Right cardiac atrium (tissue), 5 donors: ENCODE measurements at regions not wholly inside any gene's neighbourhood (a gene's known extent, or its start where the extent isn't known, plus 50 kb on each side); places are given as distances from the start of the nearest gene placed in this dataset.
A peak's percentile ranks its signal among the peaks of the same experiment; 100 is the strongest.

ENCODE experiments used
- ATAC-seq, 2 donors: fragments of 200-7000 bp; cut with Tn5 transposase; one replicate each; pipeline versions ENCODE4 v1.8.0 to v1.9.1; 2020; ENCODE audit warnings: moderate library complexity in 2 of 2, mild to moderate bottlenecking in 1 of 2
- DNase-seq, 3 donors: peaks; one replicate each; pipeline ENCODE4 v3.0.0-alpha.2; 2020
- H3K27ac ChIP-seq: one replicate; pipeline ENCODE4 v1.5.1; 2013; ENCODE audit warnings: mild to moderate bottlenecking, low read length, control low read depth, moderate library complexity
- H3K27me3 ChIP-seq: one replicate; pipeline ENCODE4 v1.6.1; 2013; ENCODE audit not compliant: control insufficient read depth, insufficient read depth
- H3K4me1 ChIP-seq: one replicate; pipeline ENCODE4 v1.6.1; 2013; ENCODE audit warnings: low read length; ENCODE audit not compliant: control insufficient read depth, insufficient read depth
- H3K4me3 ChIP-seq: one replicate; pipeline ENCODE4 v1.5.1; 2013; ENCODE audit warnings: low read length, control low read depth
- H3K9me3 ChIP-seq: one replicate; pipeline ENCODE4 v1.6.1; 2013; ENCODE audit warnings: low read length; ENCODE audit not compliant: control insufficient read depth
- WGBS: extraction: QIAGEN DNeasy Blood & Tissue Kit; methylation state at CpG from one replicate; pipeline ENCODE4 v1.1.7; 2013; 5-methylcytosine and 5-hydroxymethylcytosine counted together
- intact Hi-C, 4 donors: fragments of 100-400 bp; cut with DNase I; formaldehyde crosslinking; loops; one replicate each; pipeline versions ENCODE4 v1.11.0 to v1.14.0; 2022 to 2023
- donor health status: healthy with polysubstance abuse.
- donor health status: DM: no; HTN: yes; CAD: no.
- donor health status: DM: no; HTN: no; CAD: no.
- donor health status: DM: no; HTN: yes; CAD: no; lungs with severe emphysema.
- donor health status: DM: yes; HTN: yes; CAD: no.

DNA sequence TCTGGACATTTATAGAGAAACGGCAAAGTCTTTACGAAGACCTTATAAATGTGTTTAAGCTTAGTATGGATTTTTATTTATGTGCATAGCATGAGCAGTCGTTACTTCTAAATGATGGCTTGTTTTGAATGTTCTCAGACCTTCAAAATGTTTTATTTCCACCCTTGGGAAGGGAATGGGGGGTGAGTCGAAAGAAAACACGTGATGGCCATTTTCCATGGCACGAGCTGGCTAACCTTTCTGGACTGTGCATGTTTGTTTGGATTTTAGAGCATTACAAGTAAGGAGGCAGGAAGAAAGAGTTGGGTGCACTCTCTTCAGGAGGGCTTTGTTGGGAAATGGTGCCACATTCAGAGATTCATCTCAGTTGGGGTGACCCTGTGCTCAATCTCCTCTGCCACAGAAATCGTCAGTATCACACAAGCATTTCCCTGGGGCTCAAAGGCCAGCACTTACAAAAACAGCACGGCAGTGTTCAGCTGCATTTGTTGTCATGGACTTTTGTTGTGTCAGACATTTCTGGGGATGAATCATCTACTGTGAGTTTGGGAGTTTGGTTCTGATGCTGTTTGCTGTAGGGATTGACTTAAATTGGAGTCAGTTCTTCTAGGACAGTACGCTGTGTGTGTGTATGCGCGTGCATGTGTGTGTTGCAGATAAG is 52.3 kb upstream of the ADAMTS9 start:
- intact Hi-C loops, result no loop called here
- no peak overlapping the region for H3K4me3 ChIP-seq
- WGBS, result 76% methylated on average over 11 of the region's 11 CpGs
- no peaks in the 10 kb centered on the region for H3K27me3 ChIP-seq
- peaks cover 6% of the 10 kb centered on the region for H3K4me1 ChIP-seq
- H3K9me3 ChIP-seq, result no peaks in the 10 kb centered on the region
- no peak overlapping the region for H3K27ac ChIP-seq
- peak; percentile 21 to 66 for ATAC-seq
- DNase-seq, result peak in 1 of 3 donors; percentile 29
